HAP-1 (cell line): ENCODE measurements at regions not wholly inside any gene's neighbourhood (a gene's known extent, or its start where the extent isn't known, plus 50 kb on each side); places are given as distances from the start of the nearest gene placed in this dataset.
"Not testable (repeated sequence)": the region's sequence is repeated elsewhere in the genome, so short reads cannot be mapped to it uniquely, and the experiment has no call there.

ENCODE experiments used
- DNase-seq, 2 experiments: peaks; one replicate each; pipeline ENCODE4 v3.0.0-alpha.2; 2016 to 2020; ENCODE audit warnings: low spot score in 2 of 2
- H3K27me3 ChIP-seq: fragments of 250-450 bp; sonication (Bioruptor Pico); 2 replicates; pipeline ENCODE4 v1.5.1; 2020; ENCODE audit warnings: low read depth, mild to moderate bottlenecking, moderate library complexity
- H3K36me3 ChIP-seq: fragments of 250-450 bp; sonication (Bioruptor Pico); replicated peaks from 2 replicates; pipeline ENCODE4 v1.5.1; 2020; ENCODE audit warnings: mild to moderate bottlenecking
- H3K4me1 ChIP-seq: fragments of 250-450 bp; sonication (Bioruptor Pico); 2 replicates; pipeline ENCODE4 v1.5.1; 2020; ENCODE audit warnings: mild to moderate bottlenecking
- H3K4me3 ChIP-seq: fragments of 250-450 bp; sonication (Bioruptor Pico); 2 replicates; pipeline ENCODE4 v1.5.1; 2020; ENCODE audit warnings: mild to moderate bottlenecking, moderate library complexity
- H3K9me3 ChIP-seq: fragments of 250-450 bp; sonication (Bioruptor Pico); 2 replicates; pipeline ENCODE4 v1.5.1; 2020; ENCODE audit warnings: mild to moderate bottlenecking, moderate library complexity
- in situ Hi-C: fragments of 300-500 bp; cut with MboI; formaldehyde crosslinking; loops from 3 replicates; pipeline ENCODE4 v1.14.3; 2020; ENCODE audit warnings: low sequenced_read_pairs, inconsistent platforms, mixed read lengths

GRCh38 chr20:43831481-43832065 is 83.1 kb upstream of the TOX2 start:
- H3K9me3 ChIP-seq: no peaks in the 10 kb centered on the region
- H3K4me1 ChIP-seq: no peaks in the 10 kb centered on the region
- H3K36me3 ChIP-seq: no peaks in the 10 kb centered on the region
- no peak overlapping the region for H3K4me3 ChIP-seq
- no peak for DNase-seq
- H3K27me3 ChIP-seq: 0 out of 2 replicates have a peak, but pooled peaks cover 4% of the 10 kb centered on the region
- in situ Hi-C loops: no loop called here

GRCh38 chr20:43830883-43831282 is 83.8 kb upstream of the TOX2 start:
- H3K4me3 ChIP-seq: no peak overlapping the region
- H3K36me3 ChIP-seq: no peaks in the 10 kb centered on the region
- in situ Hi-C loops: no loop called here
- H3K4me1 ChIP-seq: no peaks in the 10 kb centered on the region
- H3K27me3 ChIP-seq: peaks cover 9% of the 10 kb centered on the region; the same call in 1 of the 2 replicates
- no peaks in the 10 kb centered on the region for H3K9me3 ChIP-seq
- DNase-seq: no peak

GRCh38 chr20:43829951-43830690 is 84.5 kb upstream of the TOX2 start:
- H3K4me1 ChIP-seq: no peaks in the 10 kb centered on the region
- H3K4me3 ChIP-seq: no peak overlapping the region
- H3K36me3 ChIP-seq: no peaks in the 10 kb centered on the region
- H3K27me3 ChIP-seq: peaks cover 9% of the 10 kb centered on the region; the same call in 1 of the 2 replicates
- DNase-seq: no peak
- in situ Hi-C loops: no loop called here
- no peaks in the 10 kb centered on the region for H3K9me3 ChIP-seq

GRCh38 chr20:43827940-43828562 is 86.6 kb upstream of the TOX2 start:
- Histone ChIP-seq H3K4me1 (no peaks in the 10 kb centered on the region), H3K36me3 (no peaks in the 10 kb centered on the region), H3K4me3 (no peak overlapping the region), H3K9me3 (no peaks in the 10 kb centered on the region), H3K27me3 (peaks cover 7% of the 10 kb centered on the region; the same call in 1 of the 2 replicates)
- DNase-seq: no peak
- in situ Hi-C loops: no loop called here

- H3K4me1 ChIP-seq, H3K27me3 ChIP-seq, H3K4me3 ChIP-seq, DNase-seq, in situ Hi-C loops, H3K36me3 ChIP-seq, H3K9me3 ChIP-seq: not testable (repeated sequence)
Measured at GRCh38 chr20:43826943-43827342, 87.7 kb upstream of the TOX2 start.

- no peak for DNase-seq
- Histone ChIP-seq H3K9me3 (no peaks in the 10 kb centered on the region), H3K4me3 (no peak overlapping the region), H3K36me3 (no peaks in the 10 kb centered on the region), H3K27me3 (peaks cover 5% of the 10 kb centered on the region; the same call in 1 of the 2 replicates), H3K4me1 (no peaks in the 10 kb centered on the region)
- in situ Hi-C loops: no loop called here
Measured at GRCh38 chr20:43825581-43825980, 89.1 kb upstream of the TOX2 start.

GRCh38 chr20:43825051-43825402 is 89.6 kb upstream of the TOX2 start:
- in situ Hi-C loops: no loop called here
- DNase-seq: no peak
- no peaks in the 10 kb centered on the region for H3K4me1 ChIP-seq
- H3K4me3 ChIP-seq: no peak overlapping the region
- no peaks in the 10 kb centered on the region for H3K36me3 ChIP-seq
- H3K9me3 ChIP-seq: no peaks in the 10 kb centered on the region
- peaks cover 5% of the 10 kb centered on the region; the same call in 1 of the 2 replicates for H3K27me3 ChIP-seq

GRCh38 chr20:43824309-43825050 is 90.2 kb upstream of the TOX2 start:
- H3K4me3 ChIP-seq: no peak overlapping the region
- DNase-seq: no peak
- H3K4me1 ChIP-seq: no peaks in the 10 kb centered on the region
- peaks cover 5% of the 10 kb centered on the region; the same call in 1 of the 2 replicates for H3K27me3 ChIP-seq
- in situ Hi-C loops: no loop called here
- no peaks in the 10 kb centered on the region for H3K9me3 ChIP-seq
- no peaks in the 10 kb centered on the region for H3K36me3 ChIP-seq

GRCh38 chr20:43821795-43822194 is 92.9 kb upstream of the TOX2 start:
- Histone ChIP-seq H3K4me3 (no peak overlapping the region), H3K27me3 (peaks cover 5% of the 10 kb centered on the region; the same call in 1 of the 2 replicates), H3K36me3 (no peaks in the 10 kb centered on the region), H3K9me3 (no peaks in the 10 kb centered on the region), H3K4me1 (no peaks in the 10 kb centered on the region)
- DNase-seq: no peak
- in situ Hi-C loops: no loop called here

- no peaks in the 10 kb centered on the region for H3K9me3 ChIP-seq
- in situ Hi-C loops: no loop called here
- DNase-seq: no peak
Measured at GRCh38 chr20:43820731-43821330, 93.8 kb upstream of the TOX2 start.

GRCh38 chr20:43812216-43812615 is 85.4 kb upstream of the GTSF1L start:
- Histone ChIP-seq H3K4me3 (no peak overlapping the region), H3K27me3 (0 out of 2 replicates have a peak, but pooled peaks cover 3% of the 10 kb centered on the region), H3K4me1 (no peaks in the 10 kb centered on the region), H3K36me3 (no peaks in the 10 kb centered on the region), H3K9me3 (peaks cover 3% of the 10 kb centered on the region; the same call in 1 of the 2 replicates)
- in situ Hi-C loops: no loop called here
- no peak for DNase-seq

More at GRCh38 chr20:43820731-43821330, 93.8 kb upstream of the TOX2 start:
- Histone ChIP-seq H3K27me3 (no peaks in the 10 kb centered on the region; the same call in 1 of the 2 replicates), H3K4me3 (no peak overlapping the region), H3K4me1 (no peaks in the 10 kb centered on the region), H3K36me3 (no peaks in the 10 kb centered on the region)

- in situ Hi-C loops: no loop called here
- H3K36me3 ChIP-seq: no peaks in the 10 kb centered on the region
- no peaks in the 10 kb centered on the region for H3K4me1 ChIP-seq
- 0 out of 2 replicates have a peak, but pooled peaks cover 3% of the 10 kb centered on the region for H3K27me3 ChIP-seq
- peaks cover 3% of the 10 kb centered on the region; the same call in 1 of the 2 replicates for H3K9me3 ChIP-seq
- DNase-seq: no peak
- no peak overlapping the region for H3K4me3 ChIP-seq
Measured at GRCh38 chr20:43809206-43809819, 82.5 kb upstream of the GTSF1L start.

- H3K9me3 ChIP-seq: no peaks in the 10 kb centered on the region; the same call in 1 of the 2 replicates
- no peaks in the 10 kb centered on the region for H3K36me3 ChIP-seq
- H3K27me3 ChIP-seq: 0 out of 2 replicates have a peak, but pooled peaks cover 2% of the 10 kb centered on the region
- no peak overlapping the region for H3K4me3 ChIP-seq
- no peak for DNase-seq
- in situ Hi-C loops: no loop called here
- H3K4me1 ChIP-seq: no peaks in the 10 kb centered on the region
Measured at GRCh38 chr20:43804781-43805180, 78.0 kb upstream of the GTSF1L start.
